Tibial nerve (tissue), 3 donors: ENCODE measurements at regions not wholly inside any gene's neighbourhood (a gene's known extent, or its start where the extent isn't known, plus 50 kb on each side); places are given as distances from the start of the nearest gene placed in this dataset.

ENCODE experiments used
- CTCF ChIP-seq, 5 experiments: fragments of 200-600 bp in 3 of 5; fragments of 450-650 bp in 2 of 5; sonication (generic) in 3 of 5; IDR thresholded peaks; one replicate each; pipeline ENCODE4 v1.5.1; 2016 to 2019; ENCODE audit warnings: antibody characterized with exemption in 5 of 5, mild to moderate bottlenecking in 3 of 5, moderate library complexity in 2 of 5
- POLR2A ChIP-seq, 2 donors: fragments of 450-650 bp; IDR thresholded peaks; one replicate each; pipeline ENCODE4 v1.6.1; 2017; ENCODE audit warnings: antibody characterized with exemption in 2 of 2, mild to moderate bottlenecking in 2 of 2, moderate library complexity in 2 of 2

- TF ChIP-seq CTCF (IDR thresholded peaks at IDR 0.05) (no peak), POLR2A (IDR thresholded peaks at IDR 0.05) (no peak)
Observed at GRCh38 chr2:8196316-8196715, 485.5 kb upstream of the ID2 start.
